ENCODE measurements at regions not wholly inside any gene's neighbourhood (a gene's known extent, or its start where the extent isn't known, plus 50 kb on each side); places are given as distances from the start of the nearest gene placed in this dataset.
A peak's percentile ranks its signal among the peaks of the same experiment; 100 is the strongest.

DNA sequence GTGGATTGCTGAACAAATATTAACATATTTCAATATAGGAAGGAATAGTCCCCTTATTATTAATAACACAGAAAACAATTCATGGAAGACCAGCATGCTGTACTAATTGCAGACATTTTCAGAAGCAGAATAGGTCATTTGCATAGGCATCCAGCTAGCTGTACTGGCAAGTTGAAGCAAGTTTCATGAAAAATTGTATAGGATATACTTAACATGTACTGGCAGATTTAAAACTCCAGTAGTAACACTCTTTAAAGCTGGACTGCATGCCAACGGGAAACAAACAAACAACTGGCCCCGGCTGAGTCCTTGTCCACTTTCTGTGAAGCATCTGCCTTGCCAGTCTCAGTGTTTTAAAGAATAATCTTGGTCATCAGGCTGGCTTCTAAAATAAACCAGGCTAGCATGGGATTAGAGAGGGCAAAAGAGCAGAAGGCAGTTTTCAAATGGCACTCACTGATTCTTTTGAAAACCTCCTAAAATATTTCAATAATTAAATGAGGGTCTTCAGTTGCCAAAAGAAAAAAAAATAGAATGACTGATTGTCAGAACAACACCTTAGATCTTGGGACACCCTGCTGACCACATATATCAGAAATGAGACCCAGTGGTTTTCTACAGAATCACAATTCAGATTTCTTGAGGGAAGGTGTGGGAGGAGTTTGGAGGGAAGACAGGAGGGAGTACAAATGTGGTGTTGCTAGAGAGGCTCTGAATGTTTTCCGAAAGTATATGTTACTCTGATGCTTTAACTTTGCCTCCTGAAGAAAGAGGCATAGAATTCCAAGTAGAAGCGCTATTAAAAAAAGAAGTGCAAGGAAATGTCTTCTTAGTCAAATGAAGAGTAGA, 122.5 kb upstream of the KRAS start:
- no peak for DNase-seq (ENCODE audit: low read depth, low spot score)
- no peaks in the 10 kb centered on the region for H3K4me1 ChIP-seq (ENCODE audit: control insufficient read depth, insufficient read depth, low read length)
- 84% methylated on average over 4 of the region's 4 CpGs for WGBS (ENCODE audit: insufficient coverage, insufficient replicate concordance, low lambda C conversion rate, missing lambda C conversion rate)
- no peak overlapping the region for H3K9ac ChIP-seq (ENCODE audit: control insufficient read depth, insufficient read depth, low read length)
- peak; percentile 40; the same call in 1 of the 3 replicates for ATAC-seq
- H4K20me1 ChIP-seq (ENCODE audit: control insufficient read depth, insufficient read depth): no peaks in the 10 kb centered on the region
- in situ Hi-C loops (cut with MboI): no loop called here
- BruUV-seq (replicated peaks): no TSS peak
- intact Hi-C loops (cut with micrococcal nuclease; ENCODE audit: unreplicated experiment): loop anchor here (10.0 kb wide), 1 partner anchor 1482 kb away; no protein-coding TSS in a partner anchor
- RAD21 ChIA-PET (ENCODE audit: unreplicated experiment): interaction anchor here (0.6 to 1.1 kb wide), 3 partner anchors 10 to 382 kb away, joined by 3 to 4 read pairs (median 4); no protein-coding TSS in a partner anchor
- FAIRE-seq: no peak
- H3K4me2 ChIP-seq (ENCODE audit: control insufficient read depth, insufficient read depth): no peak overlapping the region
- no peak overlapping the region for H2AFZ ChIP-seq (ENCODE audit: control insufficient read depth, low read depth, low read length)
- no peak overlapping the region for H3K27ac ChIP-seq (ENCODE audit: control insufficient read depth, insufficient read depth)
- SMC1A ChIA-PET (ENCODE audit: uncharacterized antibody, unreplicated experiment): interaction anchor here (0.5 to 6.6 kb wide), 3 partner anchors 8 to 175 kb away, joined by 3 to 64 read pairs (median 5); no protein-coding TSS in a partner anchor
- no peak overlapping the region for H3K4me3 ChIP-seq
- POLR2A ChIA-PET: interaction anchor here (0.7 to 1.1 kb wide), 5 partner anchors 9 to 1094 kb away, joined by 3 to 6 read pairs (median 3); no protein-coding TSS in a partner anchor
- TF ChIP-seq WRNIP1 (IDR thresholded peaks at IDR 0.05; ENCODE audit: borderline replicate concordance, low read depth, low read length) (no peak), MTA3 (IDR thresholded peaks at IDR 0.05; ENCODE audit: borderline replicate concordance, low read length) (no peak), EZH2 (IDR thresholded peaks at IDR 0.05; ENCODE audit: borderline replicate concordance, control insufficient read depth, low read depth, low read length) (no peak), SP1 (IDR thresholded peaks at IDR 0.05; ENCODE audit: low read depth, low read length) (no peak), NR2F1 (conservative IDR thresholded peaks at IDR 0.05) (no peak), RELA (IDR thresholded peaks at IDR 0.05; ENCODE audit: borderline replicate concordance, partially characterized antibody) (no peak), TBL1XR1 (IDR thresholded peaks at IDR 0.05; ENCODE audit: low read depth, low read length) (no peak), CHD2 (IDR thresholded peaks at IDR 0.05; ENCODE audit: borderline replicate concordance, low read depth, low read length) (no peak), DPF2 (IDR thresholded peaks at IDR 0.05) (no peak)
- no peaks in the 10 kb centered on the region for H3K27me3 ChIP-seq (replicated peaks in 1 of 2; ENCODE audit: control insufficient read depth in 2 of 2, insufficient read depth in 2 of 2, low read length in 1 of 2)
- CTCF ChIA-PET: interaction anchor here (0.8 to 1.5 kb wide), 3 partner anchors 10 to 52 kb away, joined by 3 read pairs; no protein-coding TSS in a partner anchor
- no peaks in the 10 kb centered on the region; the same call in 2 of the 3 replicates for H3K9me3 ChIP-seq (replicated peaks; ENCODE audit: control insufficient read depth, insufficient read depth, low read length)
- H3K36me3 ChIP-seq (ENCODE audit: control insufficient read depth in 2 of 2, insufficient read depth in 2 of 2, low read length in 1 of 2): no peaks in the 10 kb centered on the region
- H3K79me2 ChIP-seq (ENCODE audit: control insufficient read depth, insufficient read depth, low read length): no peaks in the 10 kb centered on the region
